Stimulated activated CD4-positive, alpha-beta T cell treated with anti-CD3 and anti-CD28 coated beads, Interleukin-1b, Interleukin-23, amount 100 ng/mL, for 24 hours (primary cell): ENCODE measurements at regions not wholly inside any gene's neighbourhood (a gene's known extent, or its start where the extent isn't known, plus 50 kb on each side); places are given as distances from the start of the nearest gene placed in this dataset.

Experiments
- DNase-seq, 4 experiments: peaks; one replicate each; pipeline ENCODE4 v3.0.0-alpha.2; 2020; ENCODE audit warnings: low read depth in 4 of 4, low spot score in 1 of 4

- no peak for DNase-seq
These were observed 235.0 kb upstream of the HNMT start for GRCh38 chr2:137729305-137729704.

- DNase-seq: no peak
These were observed 226.7 kb upstream of the HNMT start for GRCh38 chr2:137737559-137737958.

- DNase-seq: no peak
These were observed 222.4 kb upstream of the HNMT start for GRCh38 chr2:137741784-137742362.

GRCh38 chr2:137747509-137747908 is 216.8 kb upstream of the HNMT start:
- no peak for DNase-seq

GRCh38 chr2:137748533-137748932 is 215.7 kb upstream of the HNMT start:
- no peak for DNase-seq

GRCh38 chr2:137764646-137765045 is 199.6 kb upstream of the HNMT start:
- DNase-seq: no peak

- no peak for DNase-seq
These were observed 194.9 kb upstream of the HNMT start for GRCh38 chr2:137769406-137769805.

GRCh38 chr2:137770166-137770565 is 194.1 kb upstream of the HNMT start:
- DNase-seq: no peak

GRCh38 chr2:137771064-137771463 is 193.2 kb upstream of the HNMT start:
- DNase-seq: no peak

- no peak for DNase-seq
These were observed 191.8 kb upstream of the HNMT start for GRCh38 chr2:137772451-137772850.

GRCh38 chr2:137775529-137775928 is 188.7 kb upstream of the HNMT start:
- no peak for DNase-seq

GRCh38 chr2:137776697-137777096 is 187.6 kb upstream of the HNMT start:
- no peak for DNase-seq

GRCh38 chr2:137797641-137798040 is 166.6 kb upstream of the HNMT start:
- DNase-seq: no peak

GRCh38 chr2:137799600-137799999 is 164.7 kb upstream of the HNMT start:
- DNase-seq: no peak

GRCh38 chr2:137800386-137800785 is 163.9 kb upstream of the HNMT start:
- no peak for DNase-seq

- no peak for DNase-seq
These were observed 163.0 kb upstream of the HNMT start for GRCh38 chr2:137801228-137801627.

GRCh38 chr2:137802038-137802437 is 162.2 kb upstream of the HNMT start:
- DNase-seq: no peak

- no peak for DNase-seq
These were observed 158.0 kb upstream of the HNMT start for GRCh38 chr2:137806068-137806805.

- no peak for DNase-seq
These were observed 155.0 kb upstream of the HNMT start for GRCh38 chr2:137809252-137809651.

GRCh38 chr2:137809837-137810236 is 154.4 kb upstream of the HNMT start:
- no peak for DNase-seq

GRCh38 chr2:137812517-137812916 is 151.8 kb upstream of the HNMT start:
- DNase-seq: no peak

- no peak for DNase-seq
These were observed 151.1 kb upstream of the HNMT start for GRCh38 chr2:137813176-137813575.

- DNase-seq: no peak
These were observed 147.2 kb upstream of the HNMT start for GRCh38 chr2:137817058-137817457.
